ENCODE measurements at regions not wholly inside any gene's neighbourhood (a gene's known extent, or its start where the extent isn't known, plus 50 kb on each side); places are given as distances from the start of the nearest gene placed in this dataset.

- no peak for DNase-seq
Observed at GRCh38 chr7:46751471-46751870, 830.4 kb upstream of the IGFBP3 start.

- no peak for DNase-seq
Observed at GRCh38 chr7:46750321-46750865, 829.3 kb upstream of the IGFBP3 start.

- DNase-seq: no peak
Observed at GRCh38 chr7:46747869-46748576, 827.0 kb upstream of the IGFBP3 start.

- no peak for DNase-seq
Observed at GRCh38 chr7:46746695-46747687, 825.9 kb upstream of the IGFBP3 start.

GRCh38 chr7:46745707-46746090 lies 824.6 kb upstream of the IGFBP3 start:
- DNase-seq: no peak

GRCh38 chr7:46744957-46745706 lies 824.1 kb upstream of the IGFBP3 start:
- no peak for DNase-seq

DNA sequence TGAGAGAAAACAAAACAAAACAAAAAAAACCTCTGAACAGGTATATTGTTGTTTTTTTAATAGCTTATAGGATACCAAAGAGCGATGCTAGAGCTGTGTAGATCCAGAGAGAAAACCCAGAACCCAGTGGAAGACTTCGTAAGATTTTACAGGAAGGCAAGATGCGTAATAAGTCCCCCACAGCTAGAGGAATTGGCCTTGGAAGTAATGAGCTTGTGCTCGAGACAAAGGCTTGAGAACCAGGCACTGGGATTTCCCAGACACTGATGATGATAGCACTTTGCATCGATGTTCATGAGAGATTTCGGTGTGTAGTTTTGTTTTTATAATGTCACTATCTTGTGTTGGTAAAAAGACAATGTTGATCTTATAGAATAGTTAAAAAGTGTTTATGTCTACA lies 821.5 kb upstream of the IGFBP3 start:
- no peak for DNase-seq

GRCh38 chr7:46741938-46742540 lies 821.0 kb upstream of the IGFBP3 start:
- no peak for DNase-seq

GRCh38 chr7:46741181-46741580 lies 820.1 kb upstream of the IGFBP3 start:
- no peak for DNase-seq

- no peak for DNase-seq
Observed at GRCh38 chr7:46739518-46740234, 818.6 kb upstream of the IGFBP3 start.

GRCh38 chr7:46738796-46739195 lies 817.7 kb upstream of the IGFBP3 start:
- no peak for DNase-seq

DNA sequence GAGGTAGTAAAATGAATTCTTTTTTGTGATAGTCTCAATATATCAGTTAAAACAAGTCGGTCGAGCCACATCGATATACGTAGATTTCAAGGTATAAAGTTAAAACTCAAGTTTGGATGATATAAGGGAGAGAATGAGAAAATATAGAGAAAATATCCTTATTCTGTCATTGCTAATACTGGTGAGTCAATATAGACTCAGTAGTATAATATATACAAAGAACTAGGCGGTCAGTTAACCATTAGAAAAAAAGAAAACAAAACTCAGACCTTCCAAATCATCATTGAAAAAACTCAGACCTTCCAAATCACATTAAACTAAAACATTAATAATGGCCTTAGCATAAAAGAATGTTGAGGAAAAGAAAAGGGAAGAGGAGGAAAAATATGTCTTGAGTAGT lies 817.1 kb upstream of the IGFBP3 start:
- no peak for DNase-seq

- no peak for DNase-seq
Observed at GRCh38 chr7:46725838-46726237, 804.8 kb upstream of the IGFBP3 start.

DNA sequence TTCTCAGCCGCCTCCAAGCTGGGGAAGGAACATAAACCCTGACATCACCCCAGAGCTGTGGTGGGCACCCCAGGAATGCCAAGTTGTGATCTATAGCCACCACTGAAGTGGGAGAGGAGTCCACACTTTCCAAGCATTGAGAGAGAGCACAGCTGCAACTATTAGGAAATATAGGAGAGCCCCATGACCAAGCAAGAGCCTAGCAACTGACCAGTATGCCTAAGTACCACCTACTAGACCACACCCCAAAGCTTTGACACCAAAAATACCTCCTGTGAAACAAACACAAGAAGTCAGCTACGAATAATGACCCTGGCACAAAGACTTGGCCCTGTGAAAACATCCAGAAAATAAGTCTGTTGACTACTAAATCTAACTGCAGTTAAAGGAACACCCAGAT lies 804.1 kb upstream of the IGFBP3 start:
- no peak for DNase-seq

GRCh38 chr7:46723742-46724141 lies 802.7 kb upstream of the IGFBP3 start:
- no peak for DNase-seq

DNA sequence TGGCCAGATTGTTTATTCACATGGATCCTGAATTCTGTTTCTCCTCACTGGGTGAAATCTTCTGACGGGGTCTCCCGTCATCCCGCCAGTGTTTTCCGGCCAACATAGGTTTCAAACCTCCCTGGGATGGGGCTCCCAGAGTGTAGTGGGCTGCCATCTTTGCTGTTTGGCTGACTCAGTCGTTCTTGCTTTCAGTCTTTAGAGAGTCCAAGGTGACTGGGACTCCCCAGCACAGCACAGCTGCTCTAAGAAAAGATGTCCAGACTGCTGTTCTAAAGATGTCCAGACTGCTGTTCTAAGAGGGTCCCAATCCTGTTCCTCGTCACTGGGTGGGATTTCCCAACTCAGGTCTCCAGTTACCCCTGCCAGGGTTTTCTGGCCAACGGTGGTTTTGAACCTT lies 801.9 kb upstream of the IGFBP3 start:
- no peak for DNase-seq

DNA sequence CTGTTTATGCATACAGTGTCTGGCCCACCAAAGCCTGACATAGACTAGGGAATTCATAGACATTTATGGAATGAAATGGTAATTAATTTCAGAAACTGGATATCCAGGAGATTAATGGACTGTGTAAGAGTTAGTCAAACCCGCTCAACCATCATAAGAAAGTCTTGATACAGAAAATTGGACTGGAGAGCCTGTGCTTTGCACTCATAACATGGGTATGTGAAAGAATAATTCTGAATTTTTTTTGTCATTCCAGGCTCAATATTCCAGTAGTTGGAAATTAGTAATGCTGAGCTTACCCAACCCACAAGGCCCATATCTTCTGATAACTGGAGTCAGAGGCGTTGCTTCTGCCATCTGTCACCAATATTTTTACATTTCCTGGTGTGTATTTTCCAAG lies 799.7 kb upstream of the IGFBP3 start:
- DNase-seq: no peak

DNA sequence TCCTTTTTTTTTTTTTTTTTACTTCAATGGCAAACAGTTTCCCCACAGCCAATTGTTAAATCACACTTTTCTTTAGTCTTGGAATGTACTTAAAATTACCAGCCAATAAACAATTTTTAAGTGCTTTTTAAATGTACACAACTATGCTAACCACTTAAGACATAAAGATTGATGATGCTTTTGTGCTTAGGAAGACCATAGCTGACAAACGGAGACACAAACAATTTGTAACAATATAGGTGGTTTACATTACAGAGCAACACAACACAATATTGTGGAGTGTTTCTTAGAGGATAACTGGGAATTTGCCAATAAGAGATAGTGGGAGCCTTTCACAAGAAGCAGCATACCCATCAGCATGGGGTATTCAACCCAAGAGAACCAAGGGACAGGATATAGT lies 798.5 kb upstream of the IGFBP3 start:
- no peak for DNase-seq

DNA sequence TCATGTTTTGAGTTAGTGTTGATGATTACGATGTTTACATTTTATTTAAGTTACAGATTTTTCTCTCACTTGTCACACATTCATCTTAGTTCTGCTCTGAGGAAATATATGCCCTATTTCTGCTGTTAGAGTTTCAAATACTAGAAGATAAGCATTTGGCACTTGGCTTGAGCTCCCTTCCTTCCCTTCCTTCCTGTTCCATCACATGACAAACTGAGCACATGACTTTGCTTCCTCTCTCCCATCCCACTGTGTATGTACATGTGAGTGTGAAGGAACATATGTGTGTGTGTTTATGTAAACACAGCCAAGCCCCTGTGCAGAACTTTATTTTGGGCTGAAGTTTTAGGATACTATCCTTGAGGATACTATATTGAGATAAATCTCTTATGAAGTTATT lies 795.9 kb upstream of the IGFBP3 start:
- no peak for DNase-seq

DNA sequence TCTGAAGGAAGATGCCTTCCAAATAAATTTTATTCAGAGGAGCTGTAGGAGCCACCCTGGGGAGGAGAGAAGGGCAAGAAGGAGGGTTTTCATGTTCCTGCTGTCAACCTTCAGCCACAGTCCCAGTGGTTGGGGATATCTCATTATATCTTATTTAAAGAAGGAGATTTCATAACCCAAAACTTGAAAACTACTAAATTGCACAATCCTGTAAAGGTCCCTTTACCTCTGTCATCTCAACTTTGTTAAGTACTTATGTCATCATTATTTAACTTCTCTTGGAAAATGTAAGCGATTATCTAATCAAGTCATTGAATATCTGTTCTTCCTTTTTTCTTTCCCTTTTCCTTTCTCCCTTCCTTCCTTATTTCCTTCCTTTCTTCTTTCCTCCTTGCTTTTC lies 794.5 kb upstream of the IGFBP3 start:
- DNase-seq: no peak

DNA sequence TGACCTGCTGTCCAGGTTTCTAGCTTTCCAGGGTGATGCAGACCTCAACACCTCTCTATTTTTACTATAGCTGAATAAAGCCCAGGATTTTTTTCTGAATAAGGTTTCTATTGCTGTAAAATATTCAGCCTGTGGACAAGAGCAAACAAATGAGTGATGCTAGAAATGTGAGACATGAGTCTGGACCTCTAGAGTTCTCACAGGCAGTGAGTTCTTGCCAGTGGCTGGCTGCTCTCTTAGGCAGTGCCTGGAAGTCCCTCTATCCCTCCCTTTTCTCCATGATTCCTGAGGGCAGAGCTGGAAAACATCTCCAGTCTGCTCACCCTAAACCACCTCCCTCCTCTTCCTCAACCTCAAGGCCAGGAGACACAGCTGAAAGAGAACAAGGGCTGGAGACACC lies 793.8 kb upstream of the IGFBP3 start:
- DNase-seq: no peak

All from DMS79 (cell line).